GM23338 (cell line): ENCODE measurements at regions not wholly inside any gene's neighbourhood (a gene's known extent, or its start where the extent isn't known, plus 50 kb on each side); places are given as distances from the start of the nearest gene placed in this dataset.

Experiments
- ATAC-seq: fragments of 200-7000 bp; cut with Tn5 transposase; 3 replicates; pipeline ENCODE4 v1.9.1; 2020
- DNase-seq: peaks from one replicate; pipeline ENCODE4 v3.0.0-alpha.2; 2015; ENCODE audit warnings: low spot score
- H2AFZ ChIP-seq: fragments of 200-600 bp; sonication (generic); 2 replicates; pipeline ENCODE4 v1.8.0; 2016; ENCODE audit warnings: antibody characterized with exemption, mild to moderate bottlenecking, moderate library complexity
- H3F3A ChIP-seq: fragments of 200-600 bp; sonication (generic); replicated peaks from 2 replicates; pipeline ENCODE4 v1.8.0; 2017; ENCODE audit warnings: antibody characterized with exemption, mixed run types, low read depth
- H3K27ac ChIP-seq: fragments of 200-600 bp; sonication (generic); 2 replicates; pipeline ENCODE4 v1.6.1; 2016; ENCODE audit warnings: low read depth
- H3K27me3 ChIP-seq: fragments of 200-600 bp; sonication (generic); 2 replicates; pipeline ENCODE4 v1.8.0; 2016; ENCODE audit warnings: mild to moderate bottlenecking, mixed run types, moderate library complexity; ENCODE audit not compliant: insufficient read depth
- H3K36me3 ChIP-seq: fragments of 200-600 bp; sonication (generic); 2 replicates; pipeline ENCODE4 v1.8.0; 2016; ENCODE audit warnings: mild to moderate bottlenecking; ENCODE audit not compliant: insufficient read depth
- H3K4me1 ChIP-seq: fragments of 200-600 bp; sonication (generic); 2 replicates; pipeline ENCODE4 v1.8.0; 2016; ENCODE audit warnings: mild to moderate bottlenecking, moderate library complexity; ENCODE audit not compliant: insufficient read depth
- H3K4me2 ChIP-seq: fragments of 200-600 bp; sonication (generic); 2 replicates; pipeline ENCODE4 v1.7.1; 2017; ENCODE audit warnings: mixed run types
- H3K4me3 ChIP-seq: fragments of 200-600 bp; sonication (generic); 2 replicates; pipeline ENCODE4 v1.6.1; 2016; ENCODE audit warnings: mixed run types
- H3K79me2 ChIP-seq: fragments of 200-600 bp; sonication (generic); replicated peaks from 2 replicates; pipeline ENCODE4 v1.8.0; 2017; ENCODE audit warnings: mild to moderate bottlenecking; ENCODE audit not compliant: insufficient read depth
- H3K9me2 ChIP-seq: fragments of 200-600 bp; sonication (generic); 2 replicates; pipeline ENCODE4 v1.8.0; 2017; ENCODE audit not compliant: insufficient read depth
- H4K20me1 ChIP-seq: fragments of 200-600 bp; sonication (generic); replicated peaks from 2 replicates; pipeline ENCODE4 v1.8.0; 2017; ENCODE audit warnings: mild to moderate bottlenecking; ENCODE audit not compliant: insufficient read depth
- H3K27ac Mint-ChIP-seq: 2 replicates; pipeline ENCODE4 v1.8.0; 2020; ENCODE audit warnings: inconsistent platforms, mild to moderate bottlenecking, moderate library complexity, mixed read lengths
- H3K27me3 Mint-ChIP-seq: 3 replicates; pipeline ENCODE4 v1.8.0; 2022; ENCODE audit warnings: low read depth, mild to moderate bottlenecking, moderate library complexity, mixed read lengths, inconsistent platforms; ENCODE audit not compliant: insufficient read depth, poor library complexity
- H3K36me3 Mint-ChIP-seq: 3 replicates; pipeline ENCODE4 v1.8.0; 2021; ENCODE audit warnings: low read depth, mild to moderate bottlenecking, inconsistent platforms, moderate library complexity, mixed read lengths
- H3K4me1 Mint-ChIP-seq: 3 replicates; pipeline ENCODE4 v1.8.0; 2020; ENCODE audit warnings: mild to moderate bottlenecking, inconsistent platforms, mixed read lengths
- H3K4me3 Mint-ChIP-seq: 3 replicates; pipeline ENCODE4 v1.8.0; 2021; ENCODE audit warnings: moderate library complexity, mild to moderate bottlenecking, inconsistent platforms, mixed read lengths
- H3K9me3 Mint-ChIP-seq: 3 replicates; pipeline ENCODE4 v1.8.0; 2020; ENCODE audit warnings: moderate library complexity, mild to moderate bottlenecking, inconsistent platforms, mixed read lengths
- CREB1 ChIP-seq: fragments of 250-450 bp; sonication (Bioruptor Pico); IDR thresholded peaks from 2 replicates; pipeline ENCODE4 v1.5.0; 2020; ENCODE audit warnings: low read depth, mild to moderate bottlenecking, moderate library complexity
- CTCF ChIP-seq, 2 experiments: fragments of 200-600 bp in 1 of 2; sonication (generic) in 1 of 2; conservative IDR thresholded peaks; 2 replicates each; pipeline versions ENCODE4 v1.5.1 to v1.6.1; 2016 to 2017; ENCODE audit warnings: antibody characterized with exemption in 2 of 2, low read depth in 2 of 2, mild to moderate bottlenecking in 2 of 2, moderate library complexity in 1 of 2
- EZH2 ChIP-seq: fragments of 200-600 bp; sonication (generic); IDR thresholded peaks from one replicate; pipeline ENCODE4 v1.8.0; 2017; ENCODE audit warnings: antibody characterized with exemption, mild to moderate bottlenecking, low read depth; ENCODE audit not compliant: unreplicated experiment
- EZH2phosphoT487 ChIP-seq: fragments of 200-600 bp; sonication (generic); IDR thresholded peaks from one replicate; pipeline ENCODE4 v1.8.1; 2018; ENCODE audit warnings: antibody characterized with exemption; ENCODE audit not compliant: unreplicated experiment
- JUNB ChIP-seq: IDR thresholded peaks from one replicate; pipeline ENCODE4 v1.6.1; 2016; ENCODE audit warnings: antibody characterized with exemption; ENCODE audit not compliant: unreplicated experiment
- NANOG ChIP-seq: IDR thresholded peaks from 2 replicates; pipeline ENCODE4 v1.6.1; 2016; ENCODE audit warnings: antibody characterized with exemption, borderline replicate concordance
- POLR2AphosphoS5 ChIP-seq: IDR thresholded peaks from 2 replicates; pipeline ENCODE4 v1.6.1; 2016; ENCODE audit warnings: antibody characterized with exemption, low read depth
- REST ChIP-seq: IDR thresholded peaks from one replicate; pipeline ENCODE4 v1.6.1; 2018; ENCODE audit warnings: antibody characterized with exemption; ENCODE audit not compliant: unreplicated experiment
- STAT1 ChIP-seq: IDR thresholded peaks from one replicate; pipeline ENCODE4 v1.6.1; 2016; ENCODE audit warnings: antibody characterized with exemption; ENCODE audit not compliant: unreplicated experiment
- ZNF114 ChIP-seq: fragments of 250-450 bp; sonication (Bioruptor Pico); IDR thresholded peaks from 2 replicates; pipeline ENCODE4 v1.5.0; 2020; ENCODE audit warnings: mild to moderate bottlenecking, moderate library complexity
- ZNF331 ChIP-seq: fragments of 250-450 bp; sonication (Bioruptor Pico); IDR thresholded peaks from 2 replicates; pipeline ENCODE4 v1.5.0; 2020; ENCODE audit warnings: low read depth, mild to moderate bottlenecking, moderate library complexity
- ZNF462 ChIP-seq: fragments of 250-450 bp; sonication (Bioruptor Pico); IDR thresholded peaks from 2 replicates; pipeline ENCODE4 v1.5.0; 2020; ENCODE audit warnings: mild to moderate bottlenecking, moderate library complexity
- TF ChIP-seq, protein P1 (sequence below): IDR thresholded peaks from 2 replicates; pipeline ENCODE4 v1.6.1; 2016; ENCODE audit warnings: antibody characterized with exemption

DNA sequence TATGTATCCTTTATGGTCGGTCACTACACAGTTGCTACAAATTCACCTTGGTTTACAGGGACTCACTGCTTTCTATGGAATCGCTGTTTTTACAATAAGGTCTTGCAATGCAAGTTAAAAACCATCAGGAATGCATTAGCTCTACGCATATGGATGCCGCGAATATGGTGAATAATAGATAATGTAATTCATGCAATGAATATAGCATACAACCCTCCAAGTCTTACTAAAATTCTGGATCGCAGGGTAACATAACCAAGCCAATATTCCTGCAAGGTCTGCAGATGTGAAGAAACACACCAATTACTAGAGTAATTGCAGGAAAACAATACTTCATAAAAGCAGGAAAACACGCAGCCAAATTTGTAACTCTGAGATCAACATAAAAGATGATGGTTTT is 75.6 kb upstream of the BACE2 start:
- no peak overlapping the region for H3K4me3 ChIP-seq
- no peaks in the 10 kb centered on the region; the same call in 1 of the 2 replicates for H3K36me3 ChIP-seq
- DNase-seq: no peak
- Mint-ChIP-seq H3K4me1 (peaks cover 3% of the 10 kb centered on the region; the same call in 2 of the 3 replicates), H3K27me3 (no peaks in the 10 kb centered on the region), H3K27ac (no peak overlapping the region), H3K4me3 (no peak overlapping the region), H3K9me3 (peaks cover 85% of the 10 kb centered on the region), H3K36me3 (peaks cover 7% of the 10 kb centered on the region; the same call in 2 of the 3 replicates)
- no peaks in the 10 kb centered on the region for H3K9me2 ChIP-seq
- H3K27ac ChIP-seq: no peak overlapping the region
- no peaks in the 10 kb centered on the region for H3K4me1 ChIP-seq
- H3K27me3 ChIP-seq: no peaks in the 10 kb centered on the region
- no peaks in the 10 kb centered on the region for H3K79me2 ChIP-seq
- TF ChIP-seq ZNF331 (CRISPR knock-in tag) (no peak), ZNF462 (CRISPR knock-in tag) (no peak), CREB1 (no peak), REST (no peak), STAT1 (no peak), EZH2phosphoT487 (no peak), JUNB (no peak), CTCF (conservative IDR thresholded peaks at IDR 0.05; ENCODE audit: low read depth in 2 of 2) (no peak), NANOG (no peak), ZNF114 (CRISPR knock-in tag) (no peak), POLR2AphosphoS5 (no peak), EZH2 (no peak)
- TF ChIP-seq, protein P1, sequence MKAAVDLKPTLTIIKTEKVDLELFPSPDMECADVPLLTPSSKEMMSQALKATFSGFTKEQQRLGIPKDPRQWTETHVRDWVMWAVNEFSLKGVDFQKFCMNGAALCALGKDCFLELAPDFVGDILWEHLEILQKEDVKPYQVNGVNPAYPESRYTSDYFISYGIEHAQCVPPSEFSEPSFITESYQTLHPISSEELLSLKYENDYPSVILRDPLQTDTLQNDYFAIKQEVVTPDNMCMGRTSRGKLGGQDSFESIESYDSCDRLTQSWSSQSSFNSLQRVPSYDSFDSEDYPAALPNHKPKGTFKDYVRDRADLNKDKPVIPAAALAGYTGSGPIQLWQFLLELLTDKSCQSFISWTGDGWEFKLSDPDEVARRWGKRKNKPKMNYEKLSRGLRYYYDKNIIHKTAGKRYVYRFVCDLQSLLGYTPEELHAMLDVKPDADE: no peak
- no peak for ATAC-seq
- no peak overlapping the region for H2AFZ ChIP-seq
- no peak overlapping the region for H3K4me2 ChIP-seq
- no peaks in the 10 kb centered on the region for H3F3A ChIP-seq
- no peaks in the 10 kb centered on the region for H4K20me1 ChIP-seq
